GM19324 (cell line): ENCODE measurements at regions not wholly inside any gene's neighbourhood (a gene's known extent, or its start where the extent isn't known, plus 50 kb on each side); places are given as distances from the start of the nearest gene placed in this dataset.
"Not testable (repeated sequence)": the region's sequence is repeated elsewhere in the genome, so short reads cannot be mapped to it uniquely, and the experiment has no call there.

Source experiments
- ATAC-seq: cut with Tn5 transposase; IDR thresholded peaks from one replicate; pipeline ENCODE4 v1.9.1; 2021; ENCODE audit warnings: mild to moderate bottlenecking, moderate library complexity; ENCODE audit not compliant: unreplicated experiment, low FRiP score

DNA sequence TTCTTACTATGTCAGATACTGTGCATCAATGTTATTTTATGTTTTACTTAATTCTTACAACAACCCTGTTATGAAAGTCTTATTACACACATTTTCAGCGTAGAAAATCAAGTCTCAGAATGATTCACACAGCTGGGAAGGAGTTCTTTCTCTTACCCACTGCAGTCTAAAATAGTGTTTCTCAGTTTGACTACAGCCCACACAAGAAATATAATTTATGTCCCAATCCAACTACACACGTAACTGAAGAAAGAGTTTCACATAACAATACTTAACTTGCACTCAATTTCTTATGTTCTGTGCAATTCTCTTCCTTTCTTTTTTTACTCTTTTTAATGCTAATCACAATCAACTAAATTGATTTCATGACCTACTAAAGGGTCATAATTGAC lies 252.8 kb upstream of the ADGRL2 start:
- ATAC-seq = no peak

- ATAC-seq = no peak
These were observed 253.3 kb upstream of the ADGRL2 start for GRCh38 chr1:81547261-81547911.

GRCh38 chr1:81545734-81546133 lies 255.0 kb upstream of the ADGRL2 start:
- ATAC-seq = no peak

- ATAC-seq = no peak
These were observed 257.0 kb upstream of the ADGRL2 start for GRCh38 chr1:81543764-81544163.

DNA sequence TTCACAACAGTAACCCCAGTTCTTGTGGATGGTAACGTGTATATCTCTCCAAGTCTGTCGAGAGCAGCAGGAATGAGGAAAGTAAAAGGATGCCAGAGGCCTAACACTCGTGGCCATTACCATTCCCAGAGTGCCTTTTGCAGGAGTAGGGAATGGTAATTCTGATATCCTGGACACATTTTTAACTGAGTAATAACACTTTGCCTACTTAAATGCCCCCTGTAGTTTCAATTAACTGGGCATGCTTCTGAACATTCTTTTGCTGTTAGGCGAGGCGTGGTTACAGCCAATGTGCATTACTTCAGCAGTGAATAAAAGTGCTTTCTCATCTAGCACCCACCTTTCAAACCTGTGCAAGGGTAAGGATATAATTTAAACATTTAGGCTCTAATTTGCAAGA lies 258.5 kb upstream of the ADGRL2 start:
- no peak for ATAC-seq

GRCh38 chr1:81540216-81540615 lies 260.5 kb upstream of the ADGRL2 start:
- no peak for ATAC-seq

DNA sequence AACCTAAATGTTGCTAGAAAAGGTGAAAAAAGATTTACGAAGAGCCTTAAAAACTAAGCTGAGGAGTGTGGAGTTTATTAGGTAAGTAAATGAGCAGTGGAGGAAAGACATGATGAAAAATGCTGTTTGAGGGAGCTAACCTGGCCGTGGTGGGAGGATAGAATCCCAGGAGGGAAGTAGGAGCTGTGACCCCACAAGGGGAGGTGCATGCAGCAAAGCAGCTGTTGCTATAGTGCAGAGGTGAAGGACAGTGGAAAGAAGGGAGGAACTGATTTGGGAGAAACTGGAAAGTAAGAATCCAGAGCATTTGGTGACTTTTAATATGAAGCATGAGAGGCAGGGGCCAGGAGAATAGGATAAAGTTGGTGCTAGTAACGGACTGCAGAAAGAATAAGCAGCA lies 271.7 kb upstream of the ADGRL2 start:
- ATAC-seq = no peak

DNA sequence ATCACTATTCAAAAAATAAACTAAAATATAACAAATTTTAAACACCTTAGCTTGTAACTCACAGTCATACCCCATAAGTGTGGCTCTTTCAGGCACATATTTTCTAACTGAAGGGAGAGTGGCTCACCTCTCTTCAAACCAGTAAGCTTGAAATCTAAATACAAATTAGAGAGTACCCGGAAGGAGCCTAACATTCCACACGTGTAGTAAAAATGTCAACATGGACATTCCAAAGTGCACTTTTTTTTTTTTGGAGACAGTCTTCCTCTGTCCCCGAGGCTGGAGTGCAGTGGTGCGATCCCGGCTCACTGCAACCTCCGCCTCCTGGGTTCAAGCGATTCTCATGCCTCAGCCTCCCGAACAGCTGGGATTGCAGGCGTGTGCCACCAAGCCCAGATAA lies 275.6 kb upstream of the ADGRL2 start:
- no peak for ATAC-seq

- ATAC-seq = no peak
These were observed 280.7 kb upstream of the ADGRL2 start for GRCh38 chr1:81519987-81520386.

DNA sequence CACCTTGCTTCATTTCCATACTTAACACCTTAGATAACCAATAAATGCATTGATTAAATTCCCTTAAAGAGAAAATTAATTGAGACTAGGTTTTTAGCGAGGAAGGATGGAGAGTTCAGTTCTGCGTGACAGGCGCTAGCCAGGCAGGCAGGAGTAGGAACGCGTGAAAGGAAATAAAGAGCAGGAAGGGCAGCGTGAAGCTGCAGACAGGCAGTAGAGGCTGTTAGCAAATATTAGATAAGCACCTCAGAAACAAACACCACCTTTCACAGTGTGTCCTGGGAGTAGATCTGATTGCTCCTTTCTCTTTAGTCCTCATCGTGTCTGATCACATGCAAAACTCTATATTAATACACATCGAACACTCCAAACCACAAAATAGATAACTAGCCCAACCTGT lies 282.7 kb upstream of the ADGRL2 start:
- no peak for ATAC-seq

DNA sequence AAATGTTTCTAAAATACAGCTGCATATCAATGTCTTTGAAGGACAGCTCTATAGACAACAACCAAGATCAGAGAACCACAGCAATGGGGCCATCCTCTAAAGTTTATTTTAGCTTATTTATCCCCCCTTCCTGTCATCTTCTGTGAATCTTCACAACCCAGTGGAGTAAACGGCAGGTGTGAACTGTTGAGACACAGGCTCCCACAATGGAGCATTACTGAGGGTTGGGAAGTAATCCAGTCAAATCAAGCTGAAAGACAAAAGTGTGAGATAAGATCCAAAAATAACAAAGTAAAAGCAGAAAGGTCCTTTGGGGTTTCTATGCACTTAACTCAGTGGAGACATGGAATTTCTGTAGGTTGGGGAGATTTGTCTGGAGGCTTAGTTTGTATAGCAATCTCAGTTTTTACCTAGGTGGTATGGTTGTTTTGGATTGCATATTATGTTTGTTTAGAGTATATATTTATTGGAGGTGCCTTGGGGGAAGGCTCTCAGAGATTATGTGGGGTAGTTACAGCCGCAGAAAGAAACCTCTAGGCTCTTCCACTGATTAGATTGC lies 286.9 kb upstream of the ADGRL2 start:
- ATAC-seq = no peak

DNA sequence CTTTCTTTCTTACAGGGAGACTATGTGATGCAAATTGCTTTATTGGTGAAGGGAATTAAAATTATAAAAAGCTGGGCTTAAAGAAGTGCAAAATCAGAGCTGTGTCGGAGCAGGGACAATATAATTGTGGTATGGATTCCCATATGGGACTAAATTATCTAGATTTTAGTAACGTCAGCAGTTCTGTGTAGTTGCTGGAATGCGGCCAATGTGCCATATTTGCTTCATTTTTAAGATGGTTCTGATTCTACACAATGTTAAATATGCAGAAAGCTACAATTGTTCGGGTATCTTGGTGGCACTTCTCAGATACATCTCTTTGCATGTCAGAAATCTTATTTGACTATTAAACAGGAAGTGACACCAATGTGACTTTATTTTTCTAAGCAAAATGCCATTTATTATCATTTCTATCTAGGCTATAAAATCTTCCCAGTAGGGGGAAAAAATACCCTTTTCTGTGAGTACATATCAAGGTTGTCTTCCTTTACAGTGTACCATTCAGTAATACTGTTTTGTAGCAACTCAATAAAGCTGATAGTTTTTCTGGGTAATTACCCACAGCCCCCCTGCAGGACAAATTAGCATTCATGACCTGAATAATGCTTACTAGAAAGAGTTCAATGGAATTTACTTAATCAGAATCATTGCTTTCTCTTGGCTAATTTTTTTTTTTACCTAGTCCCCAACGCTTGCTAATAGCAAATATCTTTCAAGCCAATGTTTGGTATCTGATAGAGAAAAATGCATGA lies 288.3 kb upstream of the ADGRL2 start:
- ATAC-seq = no peak

DNA sequence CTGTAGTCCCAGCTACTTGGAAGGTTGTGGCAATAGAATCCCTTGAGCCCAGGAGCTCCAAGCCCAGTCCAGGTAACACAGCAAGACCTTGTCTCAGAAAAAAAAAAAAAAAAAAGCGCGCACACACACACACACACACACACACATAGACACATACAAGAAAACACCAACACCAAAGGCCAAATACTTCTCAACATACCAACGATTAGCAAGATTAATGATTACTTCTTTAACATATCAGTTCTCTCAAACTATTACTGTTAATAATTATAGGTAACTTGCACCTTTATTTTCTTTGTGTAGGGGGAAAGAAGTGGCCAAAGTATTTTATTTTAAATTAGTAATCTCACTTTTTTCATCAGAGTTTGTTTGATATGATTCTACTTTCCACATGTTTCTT lies 289.5 kb upstream of the ADGRL2 start:
- ATAC-seq = no peak

DNA sequence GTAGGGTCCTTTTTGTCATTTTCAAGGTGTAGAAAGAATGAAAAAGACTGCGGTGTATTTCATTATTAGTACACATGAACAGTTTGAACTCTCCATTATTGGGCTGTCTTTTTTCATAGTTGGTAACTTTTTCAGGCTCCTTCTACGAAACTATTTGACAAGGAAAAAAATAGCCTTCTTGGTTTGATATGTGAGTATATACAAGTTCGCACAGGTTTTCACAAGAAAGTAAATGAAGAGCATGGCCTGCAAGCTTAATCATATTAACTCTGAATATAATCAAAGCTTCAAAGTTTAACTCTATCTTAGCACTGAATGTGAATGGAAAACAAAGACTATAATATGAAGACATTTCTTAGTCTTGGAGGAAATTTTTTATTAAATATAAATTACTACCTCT lies 290.0 kb upstream of the ADGRL2 start:
- ATAC-seq = no peak

- no peak for ATAC-seq
These were observed 291.1 kb upstream of the ADGRL2 start for GRCh38 chr1:81509594-81509993.

DNA sequence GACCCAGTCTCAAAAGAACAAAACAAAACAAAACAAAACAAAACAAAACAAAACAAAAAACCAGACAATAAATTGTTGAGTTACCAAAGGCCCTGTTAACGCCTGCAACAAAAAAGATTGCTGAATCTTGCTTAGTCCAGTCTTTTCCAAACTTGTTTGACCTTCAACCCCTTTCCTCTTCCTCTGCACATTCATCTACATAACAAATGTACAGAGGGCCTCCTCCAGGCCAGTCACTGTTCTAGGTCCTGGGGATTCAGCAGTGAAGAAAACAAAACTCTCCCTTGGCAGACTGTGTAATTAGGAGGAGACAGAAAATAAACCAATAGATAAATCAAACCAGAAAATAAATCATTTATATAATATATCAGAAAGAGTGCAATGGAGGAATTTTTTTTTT lies 294.0 kb upstream of the ADGRL2 start:
- no peak for ATAC-seq

GRCh38 chr1:81505831-81506230 lies 294.9 kb upstream of the ADGRL2 start:
- peak; percentile 98 for ATAC-seq

DNA sequence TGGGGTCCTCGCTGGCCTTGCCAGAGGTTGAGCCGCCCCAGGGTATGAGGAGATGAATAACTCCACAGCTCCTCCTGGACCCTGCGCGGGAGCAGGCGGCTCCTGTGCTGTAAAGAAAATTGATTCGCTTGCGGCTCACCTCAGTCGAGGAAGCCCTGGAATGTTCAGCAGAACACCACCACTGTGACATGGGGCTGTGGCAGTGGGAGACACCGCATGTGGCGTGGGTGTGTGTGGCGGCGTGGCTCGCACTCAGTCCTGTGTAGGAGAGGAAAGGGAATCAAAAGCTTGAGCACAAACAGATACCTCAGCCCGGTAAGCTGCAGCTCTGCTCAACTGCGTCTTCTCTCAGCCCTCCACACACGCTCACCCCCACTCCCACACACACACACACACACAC lies 295.9 kb upstream of the ADGRL2 start:
- not testable (repeated sequence) for ATAC-seq

- not testable (repeated sequence) for ATAC-seq
These were observed 298.0 kb upstream of the ADGRL2 start for GRCh38 chr1:81502705-81503104.

DNA sequence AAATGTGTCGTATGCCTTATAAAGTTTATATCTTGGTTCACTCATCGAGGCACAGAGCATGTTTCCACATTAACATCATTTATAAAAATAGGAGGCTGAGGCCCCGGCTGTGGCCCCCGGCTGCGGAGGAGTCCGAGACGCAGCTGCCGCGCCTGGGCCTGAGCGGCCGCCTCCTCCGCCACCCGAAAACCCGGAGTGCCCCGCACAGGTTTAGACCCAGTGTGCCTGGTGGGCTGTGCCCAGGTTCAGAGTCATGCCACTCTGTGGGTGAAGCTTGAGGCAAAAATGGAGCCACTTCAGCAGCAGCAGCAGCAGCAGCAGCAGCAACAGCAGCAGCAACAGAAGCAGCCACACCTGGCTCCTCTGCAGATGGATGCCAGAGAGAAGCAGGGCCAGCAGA lies 299.2 kb upstream of the ADGRL2 start:
- ATAC-seq = not testable (repeated sequence)

DNA sequence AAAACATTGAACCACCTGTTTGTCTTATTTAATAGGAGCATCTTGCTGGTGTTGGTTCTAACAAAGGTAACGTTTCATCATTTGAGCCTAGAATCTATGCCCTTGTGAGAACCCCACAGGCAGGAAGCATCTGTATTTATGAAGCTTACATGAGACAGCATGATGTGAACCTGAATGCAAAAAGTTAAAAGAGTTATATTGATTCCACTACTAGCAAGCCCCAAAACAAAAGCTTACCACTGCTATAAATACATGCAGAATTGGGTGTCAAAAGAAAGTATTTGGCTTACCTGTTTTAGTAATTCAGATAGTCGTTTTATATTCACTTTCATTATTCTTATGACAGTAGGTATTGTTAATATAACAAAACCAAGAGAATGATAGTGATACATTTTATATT lies 301.2 kb upstream of the ADGRL2 start:
- ATAC-seq = no peak
